GM12874 (cell line): ENCODE measurements at regions not wholly inside any gene's neighbourhood (a gene's known extent, or its start where the extent isn't known, plus 50 kb on each side); places are given as distances from the start of the nearest gene placed in this dataset.

Source experiments
- TF ChIP-seq, protein P1 (sequence below): IDR thresholded peaks from 2 replicates; pipeline ENCODE4 v1.5.1; 2011; ENCODE audit warnings: low read depth, mild to moderate bottlenecking, control low read depth, low read length, moderate library complexity; ENCODE audit not compliant: insufficient read depth

DNA sequence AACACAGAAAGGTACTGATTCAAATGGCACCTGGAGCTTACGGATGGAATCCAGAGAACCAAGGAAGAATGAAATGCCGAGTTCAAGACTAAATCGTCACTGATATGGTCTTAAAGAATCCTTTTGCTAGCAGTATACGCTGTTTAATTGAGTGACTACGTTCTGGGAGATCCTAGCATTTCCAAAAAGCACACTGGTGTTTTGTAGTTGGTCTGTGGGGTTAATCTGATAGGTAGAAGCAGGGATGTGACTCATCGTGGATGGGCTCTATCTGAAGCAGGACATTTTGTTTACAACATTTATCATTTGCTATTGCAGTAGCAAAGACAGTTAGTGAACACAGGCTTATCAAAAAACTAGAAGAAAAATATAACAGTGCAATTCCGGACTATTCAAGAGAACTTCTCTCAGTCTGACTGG is 169.2 kb upstream of the HMGA2 start:
- TF ChIP-seq, protein P1, sequence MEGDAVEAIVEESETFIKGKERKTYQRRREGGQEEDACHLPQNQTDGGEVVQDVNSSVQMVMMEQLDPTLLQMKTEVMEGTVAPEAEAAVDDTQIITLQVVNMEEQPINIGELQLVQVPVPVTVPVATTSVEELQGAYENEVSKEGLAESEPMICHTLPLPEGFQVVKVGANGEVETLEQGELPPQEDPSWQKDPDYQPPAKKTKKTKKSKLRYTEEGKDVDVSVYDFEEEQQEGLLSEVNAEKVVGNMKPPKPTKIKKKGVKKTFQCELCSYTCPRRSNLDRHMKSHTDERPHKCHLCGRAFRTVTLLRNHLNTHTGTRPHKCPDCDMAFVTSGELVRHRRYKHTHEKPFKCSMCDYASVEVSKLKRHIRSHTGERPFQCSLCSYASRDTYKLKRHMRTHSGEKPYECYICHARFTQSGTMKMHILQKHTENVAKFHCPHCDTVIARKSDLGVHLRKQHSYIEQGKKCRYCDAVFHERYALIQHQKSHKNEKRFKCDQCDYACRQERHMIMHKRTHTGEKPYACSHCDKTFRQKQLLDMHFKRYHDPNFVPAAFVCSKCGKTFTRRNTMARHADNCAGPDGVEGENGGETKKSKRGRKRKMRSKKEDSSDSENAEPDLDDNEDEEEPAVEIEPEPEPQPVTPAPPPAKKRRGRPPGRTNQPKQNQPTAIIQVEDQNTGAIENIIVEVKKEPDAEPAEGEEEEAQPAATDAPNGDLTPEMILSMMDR, result no peak

DNA sequence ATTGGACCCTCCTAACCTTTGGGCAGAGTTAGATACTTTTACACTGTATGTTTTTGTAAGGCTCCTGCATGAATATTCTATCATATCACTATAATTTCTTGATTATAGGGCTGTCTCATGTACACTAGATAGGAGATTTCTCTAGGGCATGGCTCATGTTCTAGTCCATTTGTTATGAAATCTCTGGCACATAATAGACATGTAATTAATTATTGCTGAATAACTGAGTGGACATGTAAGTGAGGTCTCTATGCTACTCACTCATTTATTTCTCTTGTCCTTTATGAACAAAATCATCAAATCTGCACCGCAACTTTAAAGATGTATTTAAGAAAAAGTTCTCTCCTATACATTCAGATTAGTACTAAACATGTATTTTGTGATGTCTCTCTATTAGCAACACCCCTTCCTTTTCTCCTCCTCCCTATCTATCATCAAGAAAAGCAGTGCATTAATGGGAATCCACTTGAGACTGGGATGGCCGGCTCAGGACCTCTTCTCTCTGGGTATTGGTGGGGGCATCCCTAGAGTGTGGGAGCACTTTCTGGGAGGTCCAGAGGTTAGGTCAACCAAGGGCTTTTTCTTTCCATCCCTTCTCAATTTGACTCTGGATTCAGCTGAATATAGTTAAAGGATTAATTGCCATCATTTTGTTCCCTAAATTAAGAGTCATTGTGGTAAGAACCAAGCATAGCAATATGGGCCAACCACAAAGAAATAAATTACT is 168.0 kb upstream of the HMGA2 start:
- TF ChIP-seq, protein P1, result no peak

DNA sequence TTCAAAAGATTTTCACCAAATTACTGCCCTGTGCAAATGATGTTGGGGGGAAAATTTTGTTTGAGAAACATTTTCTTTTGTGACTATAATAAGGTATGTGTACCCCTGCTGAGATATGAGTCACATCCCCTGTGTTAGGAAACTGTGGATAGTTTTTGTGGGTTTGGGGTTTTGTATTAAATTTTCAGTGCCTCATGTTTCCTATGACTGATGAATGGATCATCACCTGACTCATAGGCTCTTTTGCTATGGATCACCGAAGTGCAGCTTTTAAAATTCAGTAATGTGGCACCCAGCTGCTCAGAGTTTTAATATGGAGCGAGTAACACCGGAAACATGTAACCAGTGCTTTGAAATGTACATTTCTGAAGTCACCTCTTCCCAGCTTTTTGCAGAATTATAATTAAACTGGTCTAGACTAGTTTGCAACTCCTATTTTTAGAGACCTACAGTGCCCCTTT is 167.4 kb upstream of the HMGA2 start:
- TF ChIP-seq, protein P1, result no peak

DNA sequence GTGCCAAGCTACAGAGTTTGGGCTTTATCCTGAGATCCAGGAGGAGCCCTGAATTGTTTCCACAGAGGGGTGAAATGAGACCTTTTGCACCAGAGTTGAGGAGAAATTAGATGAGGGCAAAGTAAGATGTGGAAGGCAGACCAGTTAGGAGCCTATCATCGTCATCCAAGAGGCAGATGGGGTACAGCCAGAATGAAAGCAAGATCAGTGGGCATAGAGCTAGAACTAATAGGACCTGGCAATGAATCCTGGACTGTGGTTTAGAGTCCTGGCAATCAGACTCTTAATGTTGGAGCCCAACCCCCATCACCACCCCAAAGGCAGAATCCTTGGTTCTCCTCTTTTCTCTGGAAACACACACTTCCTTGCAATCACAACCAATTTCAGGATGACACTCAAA is 166.6 kb upstream of the HMGA2 start:
- TF ChIP-seq, protein P1, result no peak

DNA sequence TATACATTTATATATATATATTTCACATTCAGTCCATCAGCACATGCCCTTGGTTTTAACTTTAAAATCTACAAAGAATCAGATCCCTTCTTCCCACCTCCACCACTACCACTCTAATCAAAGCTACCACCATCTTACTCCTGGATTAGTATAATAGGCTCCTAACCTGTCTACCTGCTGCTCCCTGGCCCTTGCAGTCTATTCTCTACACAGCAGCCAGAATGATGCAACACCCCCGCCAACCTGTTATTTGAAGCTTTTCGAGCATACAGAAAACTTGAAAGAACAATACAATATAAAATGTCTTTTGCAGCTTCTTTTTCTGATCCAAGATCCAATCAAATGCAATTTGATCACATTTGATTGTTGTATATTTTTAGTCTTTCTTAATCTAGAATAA is 165.9 kb upstream of the HMGA2 start:
- TF ChIP-seq, protein P1, result no peak

DNA sequence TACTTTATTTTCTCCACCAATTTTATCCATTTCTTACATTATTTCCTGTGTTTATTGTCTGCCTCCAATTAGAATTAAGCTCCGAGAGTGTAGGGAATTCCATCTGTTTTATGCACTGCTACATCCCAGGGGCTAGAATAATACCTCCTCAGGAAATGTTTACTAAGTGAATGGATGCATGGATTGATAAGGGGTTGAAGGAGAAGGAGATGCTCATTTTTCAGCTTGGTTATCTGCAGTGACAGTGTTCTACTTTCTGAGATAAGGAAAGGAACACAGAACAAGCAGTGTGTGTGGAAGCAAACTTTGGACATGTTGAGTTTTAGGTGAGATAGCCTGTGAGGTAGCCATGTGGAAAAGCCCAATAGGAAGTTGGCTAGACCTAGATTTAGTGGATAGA is 164.6 kb upstream of the HMGA2 start:
- TF ChIP-seq, protein P1, result no peak

DNA sequence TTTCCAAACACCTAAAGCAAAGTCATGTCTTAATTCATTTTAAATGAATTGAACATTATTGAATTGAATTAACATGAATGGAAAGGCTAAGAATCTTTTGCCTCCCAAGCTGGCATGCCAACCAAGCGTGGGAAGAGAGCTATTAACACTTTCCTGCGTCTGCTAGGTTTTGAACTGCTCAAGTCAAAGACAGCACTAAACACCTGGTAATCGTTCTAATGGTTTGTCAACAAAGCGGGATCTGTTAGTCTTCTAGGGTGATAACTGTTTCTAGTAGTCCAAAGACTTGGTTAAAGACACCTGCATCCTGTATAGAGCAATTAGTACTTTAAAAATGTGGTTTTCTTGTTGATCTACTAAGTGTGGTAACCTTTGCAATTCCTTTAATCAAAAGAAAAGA is 164.2 kb upstream of the HMGA2 start:
- TF ChIP-seq, protein P1, result no peak
